ENCODE measurements at regions not wholly inside any gene's neighbourhood (a gene's known extent, or its start where the extent isn't known, plus 50 kb on each side); places are given as distances from the start of the nearest gene placed in this dataset.

DNA sequence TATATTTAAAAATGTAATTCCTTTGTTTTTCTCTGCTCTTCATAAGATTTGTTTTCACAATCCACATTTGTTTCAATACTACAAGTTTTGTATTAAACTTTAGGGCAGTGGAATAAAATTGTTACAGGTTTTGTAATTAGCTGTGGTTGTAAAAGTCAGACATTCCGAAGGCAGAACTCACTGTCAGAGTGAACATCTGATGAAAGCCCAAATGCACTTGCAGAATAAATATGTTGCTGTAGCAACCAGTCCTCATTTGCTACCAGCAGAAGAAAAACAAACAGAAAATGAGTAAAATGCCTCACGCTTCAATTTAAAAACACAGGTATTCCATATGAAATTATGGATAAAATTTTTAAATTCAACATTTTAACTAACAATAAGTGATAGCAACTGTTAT is 740.1 kb upstream of the FAM174A start:
- no peak for TF ChIP-seq POLR2A (IDR thresholded peaks at IDR 0.05; ENCODE audit: low read length)
- TF ChIP-seq GATA1 (IDR thresholded peaks at IDR 0.05; ENCODE audit: low read depth, low read length) = no peak

All from erythroblast (primary cell).